HUES64 (cell line): ENCODE measurements at regions not wholly inside any gene's neighbourhood (a gene's known extent, or its start where the extent isn't known, plus 50 kb on each side); places are given as distances from the start of the nearest gene placed in this dataset.
"Not testable (repeated sequence)": the region's sequence is repeated elsewhere in the genome, so short reads cannot be mapped to it uniquely, and the experiment has no call there.

ENCODE experiments used
- H3K27ac ChIP-seq: 2 replicates; pipeline ENCODE4 v1.7.0; 2013; ENCODE audit warnings: low read depth, low read length, inconsistent platforms
- H3K27me3 ChIP-seq: 2 replicates; pipeline ENCODE4 v1.6.1; 2013; ENCODE audit warnings: mild to moderate bottlenecking, low read length; ENCODE audit not compliant: insufficient read depth
- H3K36me3 ChIP-seq: 2 replicates; pipeline ENCODE4 v1.6.1; 2013; ENCODE audit warnings: mild to moderate bottlenecking, low read length; ENCODE audit not compliant: insufficient read depth
- H3K4me1 ChIP-seq: 2 replicates; pipeline ENCODE4 v1.6.1; 2013; ENCODE audit warnings: mild to moderate bottlenecking, low read length, moderate library complexity; ENCODE audit not compliant: insufficient read depth
- H3K4me3 ChIP-seq: 2 replicates; pipeline ENCODE4 v1.5.1; 2013; ENCODE audit warnings: mild to moderate bottlenecking, low read length, moderate library complexity
- H3K9ac ChIP-seq: 2 replicates; pipeline ENCODE4 v1.6.1; 2013; ENCODE audit warnings: mild to moderate bottlenecking, low read depth, low read length
- H3K9me3 ChIP-seq: 2 replicates; pipeline ENCODE4 v1.6.1; 2013; ENCODE audit warnings: low read depth, low read length; ENCODE audit not compliant: insufficient read depth
- WGBS: fragments of 150-250, 120-280 bp; methylation state at CpG from one replicate; pipeline ENCODE4 v1.1.7; 2013; ENCODE audit warnings: missing lambda C conversion rate; 5-methylcytosine and 5-hydroxymethylcytosine counted together

DNA sequence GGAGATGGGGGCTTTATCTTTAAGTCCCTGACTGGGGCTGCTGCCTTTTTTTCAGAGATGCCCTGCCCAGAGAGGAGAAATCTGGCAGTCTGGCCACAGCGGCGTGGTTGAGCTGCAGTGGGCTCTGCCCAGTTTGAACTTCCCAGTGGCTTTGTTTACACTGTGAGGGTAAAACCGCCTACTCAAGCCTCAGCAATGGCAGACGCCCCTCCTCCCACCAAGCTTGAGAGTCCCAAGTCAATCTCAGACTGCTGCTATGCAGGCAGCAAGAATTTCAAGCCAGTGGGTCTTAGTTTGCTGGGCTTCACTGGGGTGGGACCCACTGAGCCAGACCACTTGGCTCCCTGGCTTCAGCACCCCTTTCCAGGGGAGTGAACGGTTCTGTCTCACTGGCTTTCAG, 76.4 kb upstream of the DNAJC1 start:
- H3K27ac ChIP-seq, H3K27me3 ChIP-seq, H3K4me1 ChIP-seq, H3K4me3 ChIP-seq, H3K36me3 ChIP-seq, H3K9ac ChIP-seq, H3K9me3 ChIP-seq: not testable (repeated sequence)
- WGBS = 34% methylated on average over 5 of the region's 5 CpGs

DNA sequence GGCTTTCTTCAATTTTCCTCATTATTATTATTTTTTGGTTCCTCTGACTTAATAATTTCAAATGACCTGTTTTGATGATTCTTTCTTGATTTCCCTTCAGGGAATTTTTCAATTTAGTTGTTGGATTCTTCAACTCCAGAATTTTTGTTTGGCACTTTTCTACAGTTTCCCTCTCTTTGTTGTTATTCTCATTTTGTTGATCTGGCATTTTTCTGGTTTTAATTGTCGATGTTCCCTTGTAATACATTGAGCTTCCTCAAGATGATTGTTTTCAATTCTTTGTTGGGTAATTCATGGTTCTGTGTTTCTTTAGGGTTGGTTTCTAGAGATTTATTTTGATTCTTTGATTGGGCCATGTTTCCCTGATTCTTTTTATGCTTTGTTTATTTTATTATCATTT, 67.8 kb upstream of the DNAJC1 start:
- 100% methylated on average over 1 of the region's 1 CpG for WGBS
- H3K4me1 ChIP-seq = no peaks in the 10 kb centered on the region
- no peaks in the 10 kb centered on the region for H3K36me3 ChIP-seq
- H3K9me3 ChIP-seq = 0 out of 2 replicates have a peak, but pooled peaks cover 3% of the 10 kb centered on the region
- no peaks in the 10 kb centered on the region for H3K27me3 ChIP-seq
- H3K4me3 ChIP-seq = no peak overlapping the region
- H3K9ac ChIP-seq = no peak overlapping the region
- H3K27ac ChIP-seq = no peak overlapping the region

- no peaks in the 10 kb centered on the region for H3K27me3 ChIP-seq
- no peak overlapping the region for H3K9ac ChIP-seq
- no peak overlapping the region for H3K27ac ChIP-seq
- 0 out of 2 replicates have a peak, but pooled peaks cover 3% of the 10 kb centered on the region for H3K9me3 ChIP-seq
- WGBS = 100% methylated on average over 1 of the region's 1 CpG
- H3K4me1 ChIP-seq = no peaks in the 10 kb centered on the region
- H3K36me3 ChIP-seq = no peaks in the 10 kb centered on the region
- H3K4me3 ChIP-seq = no peak overlapping the region
Measured at GRCh38 chr10:22067091-22067490, 63.6 kb upstream of the DNAJC1 start.

GRCh38 chr10:22060984-22061383, 57.5 kb upstream of the DNAJC1 start:
- H3K36me3 ChIP-seq, H3K27ac ChIP-seq, H3K27me3 ChIP-seq, H3K4me1 ChIP-seq, H3K4me3 ChIP-seq, H3K9ac ChIP-seq: not testable (repeated sequence)
- H3K9me3 ChIP-seq = peaks cover 15% of the 10 kb centered on the region
- WGBS = 85% methylated on average over 6 of the region's 6 CpGs

DNA sequence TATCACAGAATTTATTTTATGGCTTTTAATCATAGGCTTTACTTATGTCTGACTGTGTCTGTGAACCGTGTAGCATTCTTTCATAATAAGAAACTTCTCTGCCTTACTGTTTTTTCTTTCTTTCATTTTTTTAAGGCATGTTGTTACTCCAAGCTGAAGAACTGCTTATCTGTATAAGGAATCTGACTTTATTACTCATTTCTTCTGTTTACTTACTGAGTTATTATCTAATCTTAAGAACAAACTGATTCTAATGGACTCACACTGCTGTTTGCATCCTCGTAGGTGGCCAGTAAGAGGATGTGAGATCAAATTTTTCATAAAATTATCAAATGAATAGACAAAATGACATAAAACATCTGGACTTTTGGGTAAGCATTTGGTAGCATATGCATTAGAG, 54.7 kb upstream of the DNAJC1 start:
- Histone ChIP-seq H3K9ac (no peak overlapping the region), H3K9me3 (peaks cover 18% of the 10 kb centered on the region), H3K36me3 (no peaks in the 10 kb centered on the region), H3K4me1 (no peaks in the 10 kb centered on the region), H3K27me3 (no peaks in the 10 kb centered on the region), H3K27ac (no peak overlapping the region), H3K4me3 (no peak overlapping the region)
- WGBS = 100% methylated on average over 1 of the region's 2 CpGs

- H3K27ac ChIP-seq = no peak overlapping the region
- H3K9ac ChIP-seq = no peak overlapping the region
- 83% methylated on average over 1 of the region's 1 CpG for WGBS
- no peaks in the 10 kb centered on the region for H3K27me3 ChIP-seq
- peaks cover 22% of the 10 kb centered on the region for H3K9me3 ChIP-seq
- H3K4me3 ChIP-seq = no peak overlapping the region
- no peaks in the 10 kb centered on the region for H3K36me3 ChIP-seq
- H3K4me1 ChIP-seq = no peaks in the 10 kb centered on the region
Measured at GRCh38 chr10:22054961-22055360, 51.4 kb upstream of the DNAJC1 start.
